Smooth muscle cell (in vitro differentiated cells): ENCODE measurements at regions not wholly inside any gene's neighbourhood (a gene's known extent, or its start where the extent isn't known, plus 50 kb on each side); places are given as distances from the start of the nearest gene placed in this dataset.
A peak's percentile ranks its signal among the peaks of the same experiment; 100 is the strongest.

ENCODE experiments used
- DNase-seq: peaks from one replicate; lab custom pipeline; 2025; ENCODE audit not compliant: unreplicated experiment; lab: John Stamatoyannopoulos, UW
- H2AFZ ChIP-seq: fragments of 200-600 bp; sonication (generic); 2 replicates; pipeline ENCODE4 v1.6.0; 2016; ENCODE audit warnings: antibody characterized with exemption, low read depth, mild to moderate bottlenecking
- H3F3A ChIP-seq: fragments of 200-600 bp; sonication (generic); 2 replicates; pipeline ENCODE4 v1.6.0; 2017; ENCODE audit warnings: antibody characterized with exemption, low read depth
- H3K27ac ChIP-seq: fragments of 200-600 bp; sonication (generic); 2 replicates; pipeline ENCODE4 v1.5.1; 2016; ENCODE audit warnings: low read depth, mild to moderate bottlenecking
- H3K27me3 ChIP-seq: fragments of 200-600 bp; sonication (generic); 2 replicates; pipeline ENCODE4 v1.6.1; 2016; ENCODE audit warnings: low read depth, mild to moderate bottlenecking
- H3K36me3 ChIP-seq: fragments of 200-600 bp; sonication (generic); 2 replicates; pipeline ENCODE4 v1.5.1; 2016; ENCODE audit warnings: low read depth
- H3K4me1 ChIP-seq: fragments of 200-600 bp; sonication (generic); 2 replicates; pipeline ENCODE4 v1.5.1; 2016; ENCODE audit warnings: low read depth
- H3K4me2 ChIP-seq: fragments of 200-600 bp; sonication (generic); 2 replicates; pipeline ENCODE4 v1.6.0; 2016; ENCODE audit warnings: mild to moderate bottlenecking
- H3K4me3 ChIP-seq: fragments of 200-600 bp; sonication (generic); 2 replicates; pipeline ENCODE4 v1.5.1; 2016; ENCODE audit warnings: mild to moderate bottlenecking
- H3K79me2 ChIP-seq: fragments of 200-600 bp; sonication (generic); 2 replicates; pipeline ENCODE4 v1.6.0; 2016; ENCODE audit warnings: low read depth, mild to moderate bottlenecking
- H3K9ac ChIP-seq: fragments of 200-600 bp; sonication (generic); 2 replicates; pipeline ENCODE4 v1.6.0; 2016; ENCODE audit warnings: low read depth
- H3K9me3 ChIP-seq: fragments of 200-600 bp; sonication (generic); replicated peaks from 2 replicates; pipeline ENCODE4 v1.5.1; 2016; ENCODE audit warnings: low read depth
- H4K20me1 ChIP-seq: fragments of 200-600 bp; sonication (generic); 2 replicates; pipeline ENCODE4 v1.6.0; 2016; ENCODE audit warnings: low read depth
- CTCF ChIP-seq: fragments of 200-600 bp; sonication (generic); IDR thresholded peaks from 2 replicates; pipeline ENCODE4 v1.5.1; 2017; ENCODE audit warnings: borderline replicate concordance, mild to moderate bottlenecking, antibody characterized with exemption; ENCODE audit not compliant: insufficient read depth, poor library complexity, severe bottlenecking
- WGBS: methylation state at CpG from one replicate; pipeline ENCODE4 v1.1.7; 2016; ENCODE audit warnings: low lambda C conversion rate; 5-methylcytosine and 5-hydroxymethylcytosine counted together

- DNase-seq, result no peak
- Histone ChIP-seq H3K9me3 (no peaks in the 10 kb centered on the region), H3K4me1 (no peaks in the 10 kb centered on the region), H3K9ac (no peak overlapping the region), H3K79me2 (no peaks in the 10 kb centered on the region), H3F3A (peaks cover 6% of the 10 kb centered on the region), H4K20me1 (no peaks in the 10 kb centered on the region), H3K36me3 (no peaks in the 10 kb centered on the region), H3K27ac (no peak overlapping the region), H3K4me3 (no peak overlapping the region), H2AFZ (no peak overlapping the region), H3K27me3 (no peaks in the 10 kb centered on the region), H3K4me2 (no peak overlapping the region)
- TF ChIP-seq CTCF, result no peak
Observed at GRCh38 chr16:64240586-64240985, 881.3 kb downstream of the CDH11 start.

GRCh38 chr16:64238571-64238970 lies 883.3 kb downstream of the CDH11 start:
- no peak overlapping the region for H3K9ac ChIP-seq
- H3K4me2 ChIP-seq, result peak overlapping the region; percentile 27
- no peak overlapping the region for H2AFZ ChIP-seq
- no peaks in the 10 kb centered on the region for H3K9me3 ChIP-seq
- H3K79me2 ChIP-seq, result no peaks in the 10 kb centered on the region
- no peak for TF ChIP-seq CTCF
- H4K20me1 ChIP-seq, result no peaks in the 10 kb centered on the region
- H3F3A ChIP-seq, result peaks cover 6% of the 10 kb centered on the region
- H3K36me3 ChIP-seq, result no peaks in the 10 kb centered on the region
- peak overlapping the region; percentile 50 for H3K27ac ChIP-seq
- no peak for DNase-seq
- H3K4me3 ChIP-seq, result no peak overlapping the region
- H3K4me1 ChIP-seq, result no peaks in the 10 kb centered on the region
- no peaks in the 10 kb centered on the region for H3K27me3 ChIP-seq

GRCh38 chr16:64236316-64236715 lies 885.5 kb downstream of the CDH11 start:
- Histone ChIP-seq H4K20me1 (no peaks in the 10 kb centered on the region), H3F3A (peaks cover 6% of the 10 kb centered on the region), H3K9ac (no peak overlapping the region), H3K9me3 (no peaks in the 10 kb centered on the region), H3K4me3 (no peak overlapping the region), H2AFZ (no peak overlapping the region), H3K27ac (no peak overlapping the region), H3K4me1 (no peaks in the 10 kb centered on the region), H3K36me3 (no peaks in the 10 kb centered on the region), H3K27me3 (no peaks in the 10 kb centered on the region), H3K79me2 (no peaks in the 10 kb centered on the region), H3K4me2 (no peak overlapping the region)
- 83% methylated on average over 3 of the region's 3 CpGs for WGBS
- no peak for TF ChIP-seq CTCF
- DNase-seq, result no peak

GRCh38 chr16:64234200-64234599 lies 887.7 kb downstream of the CDH11 start:
- Histone ChIP-seq H3K4me1 (no peaks in the 10 kb centered on the region), H3K4me2 (no peak overlapping the region), H3K27me3 (no peaks in the 10 kb centered on the region), H3K4me3 (no peak overlapping the region), H3K79me2 (no peaks in the 10 kb centered on the region), H3K27ac (no peak overlapping the region), H3K36me3 (no peaks in the 10 kb centered on the region), H3K9ac (no peak overlapping the region), H3F3A (peaks cover 6% of the 10 kb centered on the region), H4K20me1 (no peaks in the 10 kb centered on the region), H3K9me3 (no peaks in the 10 kb centered on the region), H2AFZ (no peak overlapping the region)
- TF ChIP-seq CTCF, result no peak
- no peak for DNase-seq
- 93% methylated on average over 3 of the region's 3 CpGs for WGBS
